ENCODE measurements at regions not wholly inside any gene's neighbourhood (a gene's known extent, or its start where the extent isn't known, plus 50 kb on each side); places are given as distances from the start of the nearest gene placed in this dataset.
"Not testable (repeated sequence)": the region's sequence is repeated elsewhere in the genome, so short reads cannot be mapped to it uniquely, and the experiment has no call there.

- H3K4me1 Mint-ChIP-seq; H3K9me2 ChIP-seq (ENCODE audit: insufficient read depth); H3K27me3 Mint-ChIP-seq (ENCODE audit: insufficient read depth, low read depth, poor library complexity); H3K36me3 ChIP-seq (ENCODE audit: insufficient read depth); H3K4me3 Mint-ChIP-seq; H3K27ac Mint-ChIP-seq; H4K20me1 ChIP-seq (replicated peaks; ENCODE audit: insufficient read depth); ATAC-seq; H3K36me3 Mint-ChIP-seq (ENCODE audit: low read depth); H3K27me3 ChIP-seq (ENCODE audit: insufficient read depth); H2AFZ ChIP-seq; H3K4me3 ChIP-seq; H3K9me3 Mint-ChIP-seq; H3K4me1 ChIP-seq (ENCODE audit: insufficient read depth); H3K79me2 ChIP-seq (replicated peaks; ENCODE audit: insufficient read depth); H3K4me2 ChIP-seq; H3F3A ChIP-seq (replicated peaks; ENCODE audit: low read depth); H3K27ac ChIP-seq (ENCODE audit: low read depth); DNase-seq (ENCODE audit: low spot score): not testable (repeated sequence)
Observed at GRCh38 chr2:123455234-123455633, 569.9 kb upstream of the CNTNAP5 start.

- H2AFZ ChIP-seq, result no peak overlapping the region
- ATAC-seq (no peak), DNase-seq (ENCODE audit: low spot score) (no peak)
- no peaks in the 10 kb centered on the region for H3K9me3 Mint-ChIP-seq
- H3K79me2 ChIP-seq (replicated peaks; ENCODE audit: insufficient read depth), result no peaks in the 10 kb centered on the region
- no peak overlapping the region for H3K27ac Mint-ChIP-seq
- no peaks in the 10 kb centered on the region for H3K36me3 Mint-ChIP-seq (ENCODE audit: low read depth)
- H3K4me3 ChIP-seq, result no peak overlapping the region
- no peaks in the 10 kb centered on the region for H3K4me1 ChIP-seq (ENCODE audit: insufficient read depth)
- H3K27me3 Mint-ChIP-seq (ENCODE audit: insufficient read depth, low read depth, poor library complexity), result no peaks in the 10 kb centered on the region
- H3F3A ChIP-seq (replicated peaks; ENCODE audit: low read depth), result no peaks in the 10 kb centered on the region
- H3K4me1 Mint-ChIP-seq, result no peaks in the 10 kb centered on the region
- H3K27me3 ChIP-seq (ENCODE audit: insufficient read depth), result no peaks in the 10 kb centered on the region
- H3K4me2 ChIP-seq, result no peak overlapping the region
- H3K4me3 Mint-ChIP-seq, result no peak overlapping the region
- no peaks in the 10 kb centered on the region for H3K36me3 ChIP-seq (ENCODE audit: insufficient read depth)
- no peak overlapping the region for H3K27ac ChIP-seq (ENCODE audit: low read depth)
- H4K20me1 ChIP-seq (replicated peaks; ENCODE audit: insufficient read depth), result no peaks in the 10 kb centered on the region
- H3K9me2 ChIP-seq (ENCODE audit: insufficient read depth), result peaks cover 7% of the 10 kb centered on the region; the same call in 1 of the 2 replicates
- TF ChIP-seq EZH2 (IDR thresholded peaks at IDR 0.05; ENCODE audit: low read depth, unreplicated experiment) (no peak), CREB1 (CRISPR knock-in tag; IDR thresholded peaks at IDR 0.05; ENCODE audit: low read depth) (no peak), POLR2AphosphoS5 (IDR thresholded peaks at IDR 0.05; ENCODE audit: low read depth) (no peak), CTCF (conservative IDR thresholded peaks at IDR 0.05; ENCODE audit: low read depth in 2 of 2) (no peak), EZH2phosphoT487 (IDR thresholded peaks at IDR 0.05; ENCODE audit: unreplicated experiment) (no peak), STAT1 (IDR thresholded peaks at IDR 0.05; ENCODE audit: unreplicated experiment) (no peak), JUNB (IDR thresholded peaks at IDR 0.05; ENCODE audit: unreplicated experiment) (no peak), NANOG (IDR thresholded peaks at IDR 0.05; ENCODE audit: borderline replicate concordance) (no peak), ZNF114 (CRISPR knock-in tag; IDR thresholded peaks at IDR 0.05) (no peak), ZNF331 (CRISPR knock-in tag; IDR thresholded peaks at IDR 0.05; ENCODE audit: low read depth) (no peak), ZNF462 (CRISPR knock-in tag; IDR thresholded peaks at IDR 0.05) (no peak), REST (IDR thresholded peaks at IDR 0.05; ENCODE audit: unreplicated experiment) (no peak)
Observed at GRCh38 chr2:123456416-123456815, 568.7 kb upstream of the CNTNAP5 start.

Data from GM23338 (cell line).